PC-3 (cell line): ENCODE measurements at regions not wholly inside any gene's neighbourhood (a gene's known extent, or its start where the extent isn't known, plus 50 kb on each side); places are given as distances from the start of the nearest gene placed in this dataset.

Source experiments
- ATAC-seq: fragments of 200-7000 bp; cut with Tn5 transposase; 2 replicates; pipeline ENCODE4 v1.9.1; 2020; ENCODE audit warnings: mild to moderate bottlenecking, moderate library complexity
- BruUV-seq: library from RNA; stranded (reverse); fragments of 400-500 nt; replicated peaks from 2 replicates; lab custom pipeline; 2021; lab: Mats Ljungman, UMichigan
- CTCF ChIA-PET: fragments of 300-600 bp; sonication (Branson Sonifier 250); formaldehyde crosslinking; loops from one replicate; lab custom pipeline; 2022; ENCODE audit warnings: antibody characterized with exemption; lab: Charles Lee
- POLR2A ChIA-PET: fragments of 300-600 bp; sonication (Branson Sonifier 250); formaldehyde crosslinking; loops from one replicate; lab custom pipeline; 2022; ENCODE audit warnings: antibody characterized with exemption; ENCODE audit not compliant: unreplicated experiment; lab: Charles Lee
- DNase-seq: peaks from one replicate; pipeline ENCODE4 v3.0.0-alpha.2; 2015
- H2AFZ ChIP-seq: fragments of 300-600 bp; sonication (generic); 2 replicates; pipeline ENCODE4 v1.6.0; 2016; ENCODE audit warnings: antibody characterized with exemption, low read length
- H3F3A ChIP-seq: fragments of 300-600 bp; sonication (generic); one replicate; pipeline ENCODE4 v1.6.0; 2017; ENCODE audit warnings: antibody characterized with exemption, low read length, control low read depth, mild to moderate bottlenecking; ENCODE audit not compliant: unreplicated experiment
- H3K27ac ChIP-seq: fragments of 300-600 bp; sonication (generic); 2 replicates; pipeline ENCODE4 v1.5.1; 2016; ENCODE audit warnings: mild to moderate bottlenecking, low read length
- H3K27me3 ChIP-seq: fragments of 300-600 bp; sonication (generic); 2 replicates; pipeline ENCODE4 v1.6.1; 2016; ENCODE audit warnings: low read length, mixed read lengths
- H3K36me3 ChIP-seq: fragments of 300-600 bp; sonication (generic); 2 replicates; pipeline ENCODE4 v1.6.1; 2016; ENCODE audit warnings: low read depth, mixed run types, low read length, mixed read lengths
- H3K4me1 ChIP-seq: fragments of 300-600 bp; sonication (generic); 2 replicates; pipeline ENCODE4 v1.5.1; 2016; ENCODE audit warnings: low read length; ENCODE audit not compliant: insufficient read depth
- H3K4me2 ChIP-seq: fragments of 300-600 bp; sonication (generic); 2 replicates; pipeline ENCODE4 v1.6.0; 2016; ENCODE audit warnings: low read length
- H3K4me3 ChIP-seq: fragments of 300-600 bp; sonication (generic); 2 replicates; pipeline ENCODE4 v1.5.1; 2016; ENCODE audit warnings: mild to moderate bottlenecking, low read length, mixed read lengths
- H3K79me2 ChIP-seq: fragments of 300-600 bp; sonication (generic); 2 replicates; pipeline ENCODE4 v1.6.1; 2017; ENCODE audit warnings: low read length, mixed read lengths
- H3K9ac ChIP-seq: fragments of 300-600 bp; sonication (generic); 2 replicates; pipeline ENCODE4 v1.6.0; 2016; ENCODE audit warnings: mild to moderate bottlenecking, low read length
- H3K9me2 ChIP-seq: fragments of 300-600 bp; sonication (generic); replicated peaks from 2 replicates; pipeline ENCODE4 v1.6.1; 2016; ENCODE audit warnings: mixed run types, low read length, mixed read lengths
- H3K9me3 ChIP-seq: fragments of 300-600 bp; sonication (generic); 2 replicates; pipeline ENCODE4 v1.6.1; 2016; ENCODE audit warnings: low read length, mixed read lengths
- H4K20me1 ChIP-seq: fragments of 300-600 bp; sonication (generic); 2 replicates; pipeline ENCODE4 v1.6.1; 2016; ENCODE audit warnings: low read length, mixed read lengths
- CTCF ChIP-seq: fragments of 300-600 bp; sonication (generic); conservative IDR thresholded peaks from 2 replicates; pipeline ENCODE4 v1.5.1; 2017; ENCODE audit warnings: antibody characterized with exemption, low read depth, mild to moderate bottlenecking, low read length
- EZH2 ChIP-seq: fragments of 300-600 bp; sonication (generic); IDR thresholded peaks from one replicate; pipeline ENCODE4 v1.6.1; 2017; ENCODE audit warnings: antibody characterized with exemption, mild to moderate bottlenecking, low read length; ENCODE audit not compliant: unreplicated experiment
- EZH2phosphoT487 ChIP-seq: fragments of 300-600 bp; sonication (generic); IDR thresholded peaks from 2 replicates; pipeline ENCODE4 v1.6.1; 2018; ENCODE audit warnings: mild to moderate bottlenecking, antibody characterized with exemption, low read length, borderline replicate concordance
- intact Hi-C: fragments of 100-400 bp; cut with micrococcal nuclease; formaldehyde crosslinking; loops from 2 replicates; pipeline ENCODE4 v1.9.0; 2023

GRCh38 chr13:47303626-47304025 is 406.8 kb upstream of the HTR2A start:
- no peaks in the 10 kb centered on the region for H4K20me1 ChIP-seq
- BruUV-seq: no TSS peak
- CTCF ChIA-PET: no interaction called here
- no peak for TF ChIP-seq CTCF
- no peak for TF ChIP-seq EZH2
- no peak for TF ChIP-seq EZH2phosphoT487
- no peaks in the 10 kb centered on the region for H3F3A ChIP-seq
- no peaks in the 10 kb centered on the region for H3K27me3 ChIP-seq
- H3K4me2 ChIP-seq: no peak overlapping the region
- peaks cover 5% of the 10 kb centered on the region; the same call in 1 of the 2 replicates for H3K4me1 ChIP-seq
- H3K9me3 ChIP-seq: no peaks in the 10 kb centered on the region
- ATAC-seq (no peak), DNase-seq (no peak)
- H3K4me3 ChIP-seq: no peak overlapping the region
- POLR2A ChIA-PET: no interaction called here
- intact Hi-C loops: no loop called here
- H3K9me2 ChIP-seq: no peaks in the 10 kb centered on the region
- H2AFZ ChIP-seq: no peak overlapping the region
- no peaks in the 10 kb centered on the region for H3K36me3 ChIP-seq
- no peaks in the 10 kb centered on the region for H3K79me2 ChIP-seq
- H3K9ac ChIP-seq: no peak overlapping the region
- H3K27ac ChIP-seq: no peak overlapping the region

GRCh38 chr13:47299304-47299703 is 402.5 kb upstream of the HTR2A start:
- no peak for ATAC-seq
- intact Hi-C loops: no loop called here
- Histone ChIP-seq H3K9me2 (no peaks in the 10 kb centered on the region), H3K9ac (no peak overlapping the region), H3K4me2 (no peak overlapping the region), H3K27ac (peak overlapping the region; percentile 27), H3F3A (no peaks in the 10 kb centered on the region), H3K27me3 (no peaks in the 10 kb centered on the region), H3K79me2 (no peaks in the 10 kb centered on the region), H2AFZ (no peak overlapping the region), H3K4me3 (no peak overlapping the region), H3K9me3 (no peaks in the 10 kb centered on the region), H3K36me3 (no peaks in the 10 kb centered on the region), H3K4me1 (peaks cover 13% of the 10 kb centered on the region; the same call in 1 of the 2 replicates), H4K20me1 (no peaks in the 10 kb centered on the region)
- POLR2A ChIA-PET: no interaction called here
- TF ChIP-seq EZH2: no peak
- CTCF ChIA-PET: no interaction called here
- BruUV-seq: no TSS peak
- no peak for DNase-seq

GRCh38 chr13:47298506-47298905 is 401.7 kb upstream of the HTR2A start:
- ChIA-PET POLR2A (no interaction called here), CTCF (no interaction called here)
- intact Hi-C loops: no loop called here
- Histone ChIP-seq H2AFZ (no peak overlapping the region), H3K9me2 (no peaks in the 10 kb centered on the region), H3K9me3 (no peaks in the 10 kb centered on the region), H3K36me3 (no peaks in the 10 kb centered on the region), H3K79me2 (no peaks in the 10 kb centered on the region), H3K27ac (peak overlapping the region; percentile 30), H3K27me3 (no peaks in the 10 kb centered on the region), H3K4me1 (peaks cover 13% of the 10 kb centered on the region; the same call in 1 of the 2 replicates), H3K4me3 (no peak overlapping the region), H4K20me1 (no peaks in the 10 kb centered on the region), H3K9ac (no peak overlapping the region), H3K4me2 (no peak overlapping the region), H3F3A (no peaks in the 10 kb centered on the region)
- TF ChIP-seq EZH2: no peak
- TF ChIP-seq CTCF: no peak
- TF ChIP-seq EZH2phosphoT487: no peak
- ATAC-seq (no peak), DNase-seq (peak; percentile 55)
- BruUV-seq: no TSS peak
